ENCODE measurements at regions not wholly inside any gene's neighbourhood (a gene's known extent, or its start where the extent isn't known, plus 50 kb on each side); places are given as distances from the start of the nearest gene placed in this dataset.

DNA sequence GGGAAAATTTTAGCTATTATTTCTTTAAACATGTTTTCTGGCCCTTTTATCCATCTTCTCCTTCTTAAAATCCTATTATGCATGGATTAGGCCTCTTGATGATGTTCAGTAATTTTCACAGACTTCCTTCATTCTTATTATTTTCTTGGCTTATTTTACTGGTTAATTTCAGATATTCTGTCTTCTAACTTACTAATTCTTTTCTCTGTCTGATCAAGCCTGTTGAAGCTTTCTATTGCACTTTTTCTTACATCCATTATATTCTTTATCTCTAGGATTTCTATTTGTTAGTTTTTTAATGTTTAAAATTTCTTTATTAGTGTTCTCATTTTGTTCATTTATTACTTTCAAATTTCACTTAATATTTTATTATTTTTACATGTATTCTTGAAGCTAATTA, 105.3 kb upstream of the GALNT13 start:
- H3K36me3 ChIP-seq (ENCODE audit: insufficient read depth, low read length) = no peaks in the 10 kb centered on the region
- H3K9me3 ChIP-seq (ENCODE audit: low read length) = peaks cover 5% of the 10 kb centered on the region
- TF ChIP-seq EP300 (conservative IDR thresholded peaks at IDR 0.05; ENCODE audit: poor library complexity, severe bottlenecking) (no peak), RAD21 (conservative IDR thresholded peaks at IDR 0.05) (no peak), MXI1 (conservative IDR thresholded peaks at IDR 0.05; ENCODE audit: poor library complexity, severe bottlenecking) (no peak), EZH2 (IDR thresholded peaks at IDR 0.05; ENCODE audit: borderline replicate concordance, insufficient read depth, low read length, poor library complexity, severe bottlenecking) (no peak), TAF1 (IDR thresholded peaks at IDR 0.05; ENCODE audit: low read depth) (no peak), SMC3 (conservative IDR thresholded peaks at IDR 0.05; ENCODE audit: poor library complexity) (no peak), POLR2AphosphoS5 (IDR thresholded peaks at IDR 0.05) (no peak)
- TF ChIP-seq, protein P1, sequence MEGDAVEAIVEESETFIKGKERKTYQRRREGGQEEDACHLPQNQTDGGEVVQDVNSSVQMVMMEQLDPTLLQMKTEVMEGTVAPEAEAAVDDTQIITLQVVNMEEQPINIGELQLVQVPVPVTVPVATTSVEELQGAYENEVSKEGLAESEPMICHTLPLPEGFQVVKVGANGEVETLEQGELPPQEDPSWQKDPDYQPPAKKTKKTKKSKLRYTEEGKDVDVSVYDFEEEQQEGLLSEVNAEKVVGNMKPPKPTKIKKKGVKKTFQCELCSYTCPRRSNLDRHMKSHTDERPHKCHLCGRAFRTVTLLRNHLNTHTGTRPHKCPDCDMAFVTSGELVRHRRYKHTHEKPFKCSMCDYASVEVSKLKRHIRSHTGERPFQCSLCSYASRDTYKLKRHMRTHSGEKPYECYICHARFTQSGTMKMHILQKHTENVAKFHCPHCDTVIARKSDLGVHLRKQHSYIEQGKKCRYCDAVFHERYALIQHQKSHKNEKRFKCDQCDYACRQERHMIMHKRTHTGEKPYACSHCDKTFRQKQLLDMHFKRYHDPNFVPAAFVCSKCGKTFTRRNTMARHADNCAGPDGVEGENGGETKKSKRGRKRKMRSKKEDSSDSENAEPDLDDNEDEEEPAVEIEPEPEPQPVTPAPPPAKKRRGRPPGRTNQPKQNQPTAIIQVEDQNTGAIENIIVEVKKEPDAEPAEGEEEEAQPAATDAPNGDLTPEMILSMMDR (IDR thresholded peaks at IDR 0.05; ENCODE audit: poor library complexity, severe bottlenecking) = no peak
- TF ChIP-seq, protein P2, sequence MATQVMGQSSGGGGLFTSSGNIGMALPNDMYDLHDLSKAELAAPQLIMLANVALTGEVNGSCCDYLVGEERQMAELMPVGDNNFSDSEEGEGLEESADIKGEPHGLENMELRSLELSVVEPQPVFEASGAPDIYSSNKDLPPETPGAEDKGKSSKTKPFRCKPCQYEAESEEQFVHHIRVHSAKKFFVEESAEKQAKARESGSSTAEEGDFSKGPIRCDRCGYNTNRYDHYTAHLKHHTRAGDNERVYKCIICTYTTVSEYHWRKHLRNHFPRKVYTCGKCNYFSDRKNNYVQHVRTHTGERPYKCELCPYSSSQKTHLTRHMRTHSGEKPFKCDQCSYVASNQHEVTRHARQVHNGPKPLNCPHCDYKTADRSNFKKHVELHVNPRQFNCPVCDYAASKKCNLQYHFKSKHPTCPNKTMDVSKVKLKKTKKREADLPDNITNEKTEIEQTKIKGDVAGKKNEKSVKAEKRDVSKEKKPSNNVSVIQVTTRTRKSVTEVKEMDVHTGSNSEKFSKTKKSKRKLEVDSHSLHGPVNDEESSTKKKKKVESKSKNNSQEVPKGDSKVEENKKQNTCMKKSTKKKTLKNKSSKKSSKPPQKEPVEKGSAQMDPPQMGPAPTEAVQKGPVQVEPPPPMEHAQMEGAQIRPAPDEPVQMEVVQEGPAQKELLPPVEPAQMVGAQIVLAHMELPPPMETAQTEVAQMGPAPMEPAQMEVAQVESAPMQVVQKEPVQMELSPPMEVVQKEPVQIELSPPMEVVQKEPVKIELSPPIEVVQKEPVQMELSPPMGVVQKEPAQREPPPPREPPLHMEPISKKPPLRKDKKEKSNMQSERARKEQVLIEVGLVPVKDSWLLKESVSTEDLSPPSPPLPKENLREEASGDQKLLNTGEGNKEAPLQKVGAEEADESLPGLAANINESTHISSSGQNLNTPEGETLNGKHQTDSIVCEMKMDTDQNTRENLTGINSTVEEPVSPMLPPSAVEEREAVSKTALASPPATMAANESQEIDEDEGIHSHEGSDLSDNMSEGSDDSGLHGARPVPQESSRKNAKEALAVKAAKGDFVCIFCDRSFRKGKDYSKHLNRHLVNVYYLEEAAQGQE (IDR thresholded peaks at IDR 0.05; ENCODE audit: borderline replicate concordance) = no peak
- H2AFZ ChIP-seq (ENCODE audit: low read depth, low read length) = no peak overlapping the region
- H3K4me2 ChIP-seq (ENCODE audit: low read length) = no peak overlapping the region
- H4K20me1 ChIP-seq (ENCODE audit: insufficient read depth) = no peaks in the 10 kb centered on the region
- no peak overlapping the region for H3K27ac ChIP-seq (ENCODE audit: low read length)
- no peaks in the 10 kb centered on the region for H3K9me2 ChIP-seq (ENCODE audit: insufficient read depth, low read length)
- no peaks in the 10 kb centered on the region for H3K27me3 ChIP-seq (ENCODE audit: insufficient read depth, low read depth, low read length)
- H3K79me2 ChIP-seq (replicated peaks; ENCODE audit: insufficient read depth, low read length) = no peaks in the 10 kb centered on the region
- H3F3A ChIP-seq (ENCODE audit: insufficient read depth, low read length, poor library complexity, severe bottlenecking) = no peaks in the 10 kb centered on the region
- no peak overlapping the region for H3K4me3 ChIP-seq (ENCODE audit: low read length)
- H3K9ac ChIP-seq (ENCODE audit: low read length) = no peak overlapping the region

DNA sequence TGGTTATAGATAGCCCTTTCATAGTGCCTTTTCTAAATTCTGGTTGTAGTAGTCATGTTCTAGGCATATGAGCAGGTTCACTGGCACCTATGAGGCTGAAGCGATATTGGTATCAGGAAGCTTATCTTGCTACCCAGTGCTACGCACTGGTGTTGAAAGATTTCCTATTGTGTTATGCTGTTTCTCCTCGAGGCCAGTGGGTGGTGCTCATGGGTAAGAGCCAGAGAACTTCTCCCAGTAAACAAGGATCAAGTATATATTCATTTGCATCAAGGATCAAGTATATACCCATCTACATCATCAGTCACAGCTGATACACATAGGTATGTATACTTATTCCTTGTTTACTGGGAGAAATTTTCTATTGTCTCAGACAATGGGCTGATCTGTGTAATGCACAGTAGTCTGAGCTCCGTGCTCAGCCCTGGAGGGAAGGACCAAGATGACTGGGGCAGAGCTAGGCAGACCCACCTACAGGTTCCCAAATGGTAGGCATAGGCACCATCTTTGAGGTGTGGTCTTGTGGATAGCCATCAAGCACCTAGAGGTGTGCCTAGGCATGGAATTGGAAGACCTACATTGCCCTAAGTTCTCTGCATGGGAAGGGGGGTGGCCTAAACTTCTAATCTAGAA, 101.2 kb upstream of the GALNT13 start:
- H3K9me3 ChIP-seq (ENCODE audit: low read length) = no peaks in the 10 kb centered on the region
- TF ChIP-seq TAF1 (IDR thresholded peaks at IDR 0.05; ENCODE audit: low read depth) (no peak), MXI1 (conservative IDR thresholded peaks at IDR 0.05; ENCODE audit: poor library complexity, severe bottlenecking) (no peak)
- no peaks in the 10 kb centered on the region for H3K9me2 ChIP-seq (ENCODE audit: insufficient read depth, low read length)
- H3K4me3 ChIP-seq (ENCODE audit: low read length) = no peak overlapping the region
- no peaks in the 10 kb centered on the region for H3K36me3 ChIP-seq (ENCODE audit: insufficient read depth, low read length)
- H2AFZ ChIP-seq (ENCODE audit: low read depth, low read length) = no peak overlapping the region
- no peaks in the 10 kb centered on the region for H3K79me2 ChIP-seq (replicated peaks; ENCODE audit: insufficient read depth, low read length)
- no peak overlapping the region for H3K4me2 ChIP-seq (ENCODE audit: low read length)
- no peaks in the 10 kb centered on the region for H4K20me1 ChIP-seq (ENCODE audit: insufficient read depth)
- H3K27me3 ChIP-seq (ENCODE audit: insufficient read depth, low read depth, low read length) = no peaks in the 10 kb centered on the region
- H3K9ac ChIP-seq (ENCODE audit: low read length) = no peak overlapping the region
- H3F3A ChIP-seq (ENCODE audit: insufficient read depth, low read length, poor library complexity, severe bottlenecking) = no peaks in the 10 kb centered on the region
- no peak overlapping the region for H3K27ac ChIP-seq (ENCODE audit: low read length)

All from neural cell (in vitro differentiated cells).